ENCODE measurements at regions not wholly inside any gene's neighbourhood (a gene's known extent, or its start where the extent isn't known, plus 50 kb on each side); places are given as distances from the start of the nearest gene placed in this dataset.

- Histone ChIP-seq H2BK5ac (ENCODE audit: low read depth, low read length) (no peak overlapping the region), H3K4me2 (ENCODE audit: insufficient read depth in 1 of 2, low read depth in 2 of 2, low read length in 2 of 2) (no peak overlapping the region; a peak in 1 of 4 replicates), H3K79me2 (ENCODE audit: control insufficient read depth in 1 of 2, insufficient read depth in 2 of 2, low read length in 2 of 2) (no peaks in the 10 kb centered on the region), H3K4ac (replicated peaks; ENCODE audit: insufficient read length, low read depth, low read length) (no peak overlapping the region), H3K18ac (ENCODE audit: extremely low read depth, low read length) (no peak overlapping the region), H3K4me3 (ENCODE audit: extremely low read depth in 1 of 4, insufficient read depth in 2 of 4, low read depth in 3 of 4, low read length in 4 of 4) (no peak overlapping the region), H3K23ac (ENCODE audit: insufficient read length) (no peak overlapping the region), H2BK12ac (ENCODE audit: low read depth, low read length) (no peak overlapping the region), H3K9ac (replicated peaks in 1 of 4; ENCODE audit: extremely low read depth in 1 of 4, low read depth in 3 of 4, low read length in 3 of 4) (no peak overlapping the region), H4K8ac (ENCODE audit: extremely low read depth, insufficient read depth, low read length) (no peak overlapping the region), H3K79me1 (ENCODE audit: low read depth, low read length) (no peaks in the 10 kb centered on the region), H3K9me3 (ENCODE audit: insufficient read depth in 2 of 2, low read depth in 1 of 2, low read length in 1 of 2) (no peaks in the 10 kb centered on the region), H3K4me1 (replicated peaks in 1 of 4; ENCODE audit: control insufficient read depth in 3 of 4, insufficient read depth in 4 of 4, low read length in 3 of 4) (peaks cover 0 to 13% (median 5%) of the 10 kb centered on the region in 4 experiments; a peak in 2 of 7 replicates), H4K91ac (replicated peaks; ENCODE audit: insufficient read length, low read length) (no peak overlapping the region), H2AFZ (ENCODE audit: low read length) (no peak overlapping the region; the same call in 1 of the 2 replicates), H3K27me3 (replicated peaks in 1 of 4; ENCODE audit: control insufficient read depth in 3 of 4, extremely low read depth in 1 of 4, insufficient read depth in 3 of 4, low read length in 3 of 4) (no peaks in the 10 kb centered on the region), H2BK15ac (ENCODE audit: low read length) (peak overlapping the region; percentile 88; the same call in 1 of the 2 replicates), H2AK5ac (ENCODE audit: low read depth, low read length) (no peak overlapping the region), H2BK20ac (ENCODE audit: low read length) (no peak overlapping the region; the same call in 1 of the 2 replicates), H4K5ac (ENCODE audit: insufficient read length, low read depth, low read length) (no peak overlapping the region), H3K36me3 (ENCODE audit: control insufficient read depth in 2 of 4, insufficient read depth in 4 of 4, low read length in 3 of 4) (no peaks in the 10 kb centered on the region), H3K27ac (ENCODE audit: low read depth, low read length) (no peak overlapping the region), H2BK120ac (replicated peaks; ENCODE audit: low read depth, low read length) (no peak overlapping the region), H3K23me2 (ENCODE audit: low read depth, low read length) (no peaks in the 10 kb centered on the region), H3K56ac (replicated peaks; ENCODE audit: insufficient read length, low read depth, low read length) (no peak overlapping the region), H4K20me1 (replicated peaks in 1 of 2; ENCODE audit: control insufficient read depth in 1 of 2, insufficient read depth in 2 of 2, low read length in 2 of 2) (no peaks in the 10 kb centered on the region), H3K14ac (ENCODE audit: insufficient read length) (no peak overlapping the region)
- ChIA-PET CTCF (ENCODE audit: partially characterized antibody) (interaction anchor here (0.6 to 2.8 kb wide), 18 partner anchors 13 to 732 kb away, joined by 3 to 8 read pairs (median 4); no protein-coding TSS in a partner anchor), POLR2A (ENCODE audit: partially characterized antibody) (interaction anchor here (1.0 kb wide), 1 partner anchor 19 kb away, joined by 3 read pairs; no protein-coding TSS in a partner anchor)
- DNase-seq (ENCODE audit: low read depth in 1 of 2, low spot score in 2 of 2) = no peak
- FAIRE-seq = peak; percentile 88
- WGBS, 2 experiments (ENCODE audit: extremely low coverage in 1 of 2, insufficient coverage in 1 of 2, insufficient read length in 1 of 2, insufficient replicate concordance in 2 of 2, low coverage in 1 of 2, low lambda C conversion rate in 2 of 2, missing lambda C conversion rate in 1 of 2) = 51% methylated on average over 5 of the region's 6 CpGs; no CpG with 5 or more reads in 1 of the 2 experiments
- TF ChIP-seq POLR2A (IDR thresholded peaks at IDR 0.05; ENCODE audit: control extremely low read depth in 1 of 2, low read depth in 2 of 2, low read length in 2 of 2) (0 out of 3 replicates have a peak, but pooled peaks of 1 of the 2 experiments have one; percentile 35), CTCF (IDR thresholded peaks at IDR 0.05; ENCODE audit: control extremely low read depth in 1 of 3, insufficient read depth in 1 of 3, low read depth in 1 of 3, low read length in 3 of 3) (peak; percentile 36 to 54 (median 40)), ATF3 (IDR thresholded peaks at IDR 0.05; ENCODE audit: insufficient read depth, low read depth, low read length) (no peak), KDM4A (IDR thresholded peaks at IDR 0.05; ENCODE audit: low read depth, low read length, severe bottlenecking) (no peak), RAD21 (IDR thresholded peaks at IDR 0.05 in 1 of 2, conservative IDR thresholded peaks at IDR 0.05 in 1 of 2; ENCODE audit: low read depth in 2 of 2, low read length in 2 of 2) (peak; percentile 49 to 65), KDM1A (IDR thresholded peaks at IDR 0.05; ENCODE audit: borderline replicate concordance, low read length) (peak; percentile 27; the same call in 1 of the 2 replicates), TAF7 (optimal IDR thresholded peaks at IDR 0.05; ENCODE audit: borderline replicate concordance, low read depth, low read length) (peak; percentile 23), JUN (IDR thresholded peaks at IDR 0.05; ENCODE audit: low read depth, low read length) (no peak), ASH2L (IDR thresholded peaks at IDR 0.05; ENCODE audit: low read length) (peak; percentile 25)
These were observed 203.5 kb upstream of the LINGO1 start for GRCh38 chr15:77836121-77836692.

Measured in H1 (cell line).